Testis (tissue), 2 donors: ENCODE measurements at regions not wholly inside any gene's neighbourhood (a gene's known extent, or its start where the extent isn't known, plus 50 kb on each side); places are given as distances from the start of the nearest gene placed in this dataset.

Experiments
- POLR2A ChIP-seq: fragments of 450-650 bp; IDR thresholded peaks from one replicate; pipeline ENCODE4 v1.6.1; 2017; ENCODE audit warnings: antibody characterized with exemption, mild to moderate bottlenecking, moderate library complexity
- TF ChIP-seq, protein P1 (sequence below), 3 experiments: fragments of 450-650 bp in 2 of 3; fragments of 200-600 bp in 1 of 3; sonication (generic) in 1 of 3; IDR thresholded peaks; one replicate each; pipeline ENCODE4 v1.5.1; 2016 to 2019; ENCODE audit warnings: antibody characterized with exemption in 3 of 3, mild to moderate bottlenecking in 2 of 3, moderate library complexity in 1 of 3

DNA sequence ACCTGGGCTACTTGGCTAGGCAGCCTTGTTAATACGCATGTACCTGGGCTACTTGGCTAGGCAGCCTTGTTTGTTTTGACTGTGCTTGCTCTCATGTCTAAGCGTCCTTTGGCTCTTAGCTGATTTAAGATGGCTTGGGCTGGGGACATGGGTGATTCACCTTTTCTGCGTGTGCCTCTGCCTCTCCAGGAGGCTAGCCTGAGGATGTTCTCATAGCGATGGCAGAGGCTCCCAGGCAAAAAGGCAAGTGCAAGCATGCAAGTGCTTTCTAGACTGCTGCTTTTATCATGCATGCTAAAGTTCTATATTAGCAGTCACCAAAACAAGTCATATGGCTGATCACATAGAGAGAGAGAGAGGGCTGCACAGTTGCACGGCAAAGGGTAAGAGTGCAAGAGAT lies 300.5 kb downstream of the IRX1 start:
- TF ChIP-seq, protein P1, sequence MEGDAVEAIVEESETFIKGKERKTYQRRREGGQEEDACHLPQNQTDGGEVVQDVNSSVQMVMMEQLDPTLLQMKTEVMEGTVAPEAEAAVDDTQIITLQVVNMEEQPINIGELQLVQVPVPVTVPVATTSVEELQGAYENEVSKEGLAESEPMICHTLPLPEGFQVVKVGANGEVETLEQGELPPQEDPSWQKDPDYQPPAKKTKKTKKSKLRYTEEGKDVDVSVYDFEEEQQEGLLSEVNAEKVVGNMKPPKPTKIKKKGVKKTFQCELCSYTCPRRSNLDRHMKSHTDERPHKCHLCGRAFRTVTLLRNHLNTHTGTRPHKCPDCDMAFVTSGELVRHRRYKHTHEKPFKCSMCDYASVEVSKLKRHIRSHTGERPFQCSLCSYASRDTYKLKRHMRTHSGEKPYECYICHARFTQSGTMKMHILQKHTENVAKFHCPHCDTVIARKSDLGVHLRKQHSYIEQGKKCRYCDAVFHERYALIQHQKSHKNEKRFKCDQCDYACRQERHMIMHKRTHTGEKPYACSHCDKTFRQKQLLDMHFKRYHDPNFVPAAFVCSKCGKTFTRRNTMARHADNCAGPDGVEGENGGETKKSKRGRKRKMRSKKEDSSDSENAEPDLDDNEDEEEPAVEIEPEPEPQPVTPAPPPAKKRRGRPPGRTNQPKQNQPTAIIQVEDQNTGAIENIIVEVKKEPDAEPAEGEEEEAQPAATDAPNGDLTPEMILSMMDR (IDR thresholded peaks at IDR 0.05), result no peak
- no peak for TF ChIP-seq POLR2A
